ENCODE measurements at regions not wholly inside any gene's neighbourhood (a gene's known extent, or its start where the extent isn't known, plus 50 kb on each side); places are given as distances from the start of the nearest gene placed in this dataset.

GRCh38 chr17:79137789-79138165, 63.2 kb downstream of the ENGASE start:
- DNase-seq = no peak

- DNase-seq = no peak
These were observed 62.6 kb downstream of the ENGASE start for GRCh38 chr17:79137015-79137788.

- no peak for DNase-seq
These were observed 62.0 kb downstream of the ENGASE start for GRCh38 chr17:79136596-79136995.
